Mesenchymal stem cell (in vitro differentiated cells and primary cell): ENCODE measurements at regions not wholly inside any gene's neighbourhood (a gene's known extent, or its start where the extent isn't known, plus 50 kb on each side); places are given as distances from the start of the nearest gene placed in this dataset.

Source experiments
- DNase-seq: peaks from one replicate; pipeline ENCODE4 v3.0.0-alpha.2; 2013
- H2AFZ ChIP-seq: one replicate; pipeline ENCODE4 v1.6.1; 2013; ENCODE audit warnings: low read depth, mild to moderate bottlenecking, control low read depth, inconsistent platforms, low read length, moderate library complexity
- H2AK5ac ChIP-seq: 2 replicates; pipeline ENCODE4 v1.6.1; 2013; ENCODE audit warnings: low read length, moderate library complexity, mild to moderate bottlenecking, inconsistent platforms; ENCODE audit not compliant: severe bottlenecking
- H2BK120ac ChIP-seq: one replicate; pipeline ENCODE4 v1.6.1; 2013; ENCODE audit warnings: low read depth, mild to moderate bottlenecking, inconsistent platforms, low read length, moderate library complexity
- H2BK12ac ChIP-seq, 2 experiments: one replicate each; pipeline ENCODE4 v1.6.1; 2013; ENCODE audit warnings: inconsistent platforms in 2 of 2, low read length in 2 of 2, mild to moderate bottlenecking in 2 of 2, moderate library complexity in 2 of 2, control low read depth in 1 of 2
- H2BK15ac ChIP-seq: one replicate; pipeline ENCODE4 v1.6.1; 2013; ENCODE audit warnings: mild to moderate bottlenecking, low read depth, inconsistent platforms; ENCODE audit not compliant: poor library complexity, severe bottlenecking
- H2BK5ac ChIP-seq: 2 replicates; pipeline ENCODE4 v1.6.1; 2013; ENCODE audit warnings: low read depth, mild to moderate bottlenecking, low read length, control low read depth, inconsistent platforms; ENCODE audit not compliant: poor library complexity, severe bottlenecking
- H3K14ac ChIP-seq, 2 experiments: one replicate each; pipeline ENCODE4 v1.6.1; 2013; ENCODE audit warnings: inconsistent platforms in 2 of 2, low read length in 2 of 2, control low read depth in 1 of 2, mild to moderate bottlenecking in 1 of 2, moderate library complexity in 1 of 2
- H3K18ac ChIP-seq, 2 experiments: one replicate each; pipeline ENCODE4 v1.6.1; 2013; ENCODE audit warnings: inconsistent platforms in 2 of 2, low read length in 2 of 2, control low read depth in 1 of 2, low read depth in 1 of 2, mild to moderate bottlenecking in 1 of 2
- H3K23ac ChIP-seq, 2 experiments: one replicate each; pipeline ENCODE4 v1.6.1; 2013; ENCODE audit warnings: inconsistent platforms in 2 of 2, low read length in 2 of 2, mild to moderate bottlenecking in 2 of 2, moderate library complexity in 2 of 2, control low read depth in 1 of 2
- H3K27ac ChIP-seq: 2 replicates; pipeline ENCODE4 v1.5.1; 2013; ENCODE audit warnings: mild to moderate bottlenecking, moderate library complexity, low read length, control low read depth, inconsistent platforms; ENCODE audit not compliant: poor library complexity, severe bottlenecking
- H3K27me3 ChIP-seq, 2 experiments: 2 replicates each; pipeline versions ENCODE4 v1.6.1 to v1.7.0; 2013; ENCODE audit warnings: low read length in 2 of 2, mild to moderate bottlenecking in 2 of 2, moderate library complexity in 2 of 2, control low read depth in 1 of 2, inconsistent platforms in 1 of 2; ENCODE audit not compliant: control insufficient read depth in 1 of 2, insufficient read depth in 1 of 2
- H3K36me3 ChIP-seq, 2 experiments: 2 replicates each; pipeline versions ENCODE4 v1.6.1 to v1.7.0; 2013; ENCODE audit warnings: low read length in 2 of 2, control low read depth in 1 of 2, inconsistent platforms in 1 of 2, low read depth in 1 of 2, mild to moderate bottlenecking in 1 of 2; ENCODE audit not compliant: insufficient read depth in 2 of 2, control insufficient read depth in 1 of 2
- H3K4ac ChIP-seq, 2 experiments: one replicate each; pipeline ENCODE4 v1.6.1; 2013; ENCODE audit warnings: inconsistent platforms in 2 of 2, low read length in 2 of 2, mild to moderate bottlenecking in 2 of 2, moderate library complexity in 2 of 2, control low read depth in 1 of 2, low read depth in 1 of 2
- H3K4me1 ChIP-seq: 2 replicates; pipeline ENCODE4 v1.6.1; 2013; ENCODE audit warnings: low read depth, low read length, control low read depth; ENCODE audit not compliant: control insufficient read depth, insufficient read depth
- H3K4me2 ChIP-seq: 2 replicates; pipeline ENCODE4 v1.6.1; 2013; ENCODE audit warnings: low read length, mild to moderate bottlenecking, inconsistent platforms; ENCODE audit not compliant: poor library complexity, severe bottlenecking
- H3K4me3 ChIP-seq, 2 experiments: 2 replicates each; pipeline versions ENCODE4 v1.5.1 to v1.7.0; 2013; ENCODE audit warnings: low read length in 2 of 2, mild to moderate bottlenecking in 2 of 2, control low read depth in 1 of 2, low read depth in 1 of 2; ENCODE audit not compliant: insufficient read depth in 1 of 2
- H3K79me1 ChIP-seq: replicated peaks from 2 replicates; pipeline ENCODE4 v1.6.1; 2013; ENCODE audit warnings: mild to moderate bottlenecking, control low read depth, low read length, inconsistent platforms; ENCODE audit not compliant: poor library complexity, severe bottlenecking
- H3K9ac ChIP-seq: 2 replicates; pipeline ENCODE4 v1.7.0; 2013; ENCODE audit warnings: mild to moderate bottlenecking, low read length, moderate library complexity
- H3K9me3 ChIP-seq: 2 replicates; pipeline ENCODE4 v1.7.0; 2013; ENCODE audit warnings: mild to moderate bottlenecking, low read length; ENCODE audit not compliant: control insufficient read depth
- H4K8ac ChIP-seq: one replicate; pipeline ENCODE4 v1.6.1; 2013; ENCODE audit warnings: inconsistent platforms, mild to moderate bottlenecking, low read length, moderate library complexity
- H4K91ac ChIP-seq: one replicate; pipeline ENCODE4 v1.6.1; 2013; ENCODE audit warnings: mild to moderate bottlenecking, low read length, inconsistent platforms
- WGBS: methylation state at CpG from one replicate; pipeline ENCODE4 v1.1.7; 2013; ENCODE audit warnings: mixed read lengths; 5-methylcytosine and 5-hydroxymethylcytosine counted together

DNA sequence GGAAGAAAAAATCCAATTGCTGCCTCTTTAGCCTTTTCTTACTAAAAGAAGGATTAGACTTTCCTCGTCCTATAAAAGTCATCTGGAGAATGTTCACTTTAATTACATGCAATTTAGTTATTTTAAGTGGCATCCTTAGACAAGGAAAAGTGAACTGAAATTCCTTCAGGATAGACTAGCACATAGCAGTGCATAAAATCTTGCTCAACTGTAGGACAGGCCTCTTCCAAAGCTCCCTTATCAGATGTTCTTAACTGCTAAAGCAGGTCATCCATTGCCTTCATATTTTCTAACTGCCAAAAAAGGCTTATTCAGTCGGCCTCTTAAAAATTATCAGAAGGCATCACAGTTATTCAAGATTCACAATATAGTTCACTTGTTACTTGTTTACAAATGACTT lies 396.5 kb downstream of the DMRT2 start:
- Histone ChIP-seq H3K18ac (no peak overlapping the region), H2AK5ac (no peak overlapping the region), H3K27me3 (peaks cover 0 to 7% of the 10 kb centered on the region in 2 experiments), H3K4ac (no peak overlapping the region), H3K9me3 (no peaks in the 10 kb centered on the region), H2BK120ac (no peak overlapping the region), H3K9ac (no peak overlapping the region), H3K23ac (no peak overlapping the region), H3K36me3 (no peaks in the 10 kb centered on the region), H3K79me1 (no peaks in the 10 kb centered on the region), H2AFZ (no peak overlapping the region), H3K4me1 (no peaks in the 10 kb centered on the region), H2BK15ac (no peak overlapping the region), H3K27ac (no peak overlapping the region), H3K4me3 (no peak overlapping the region), H3K14ac (no peak overlapping the region), H4K8ac (no peak overlapping the region), H3K4me2 (no peak overlapping the region), H2BK12ac (no peak overlapping the region), H2BK5ac (no peak overlapping the region), H4K91ac (no peak overlapping the region)
- 100% methylated on average over 1 of the region's 2 CpGs for WGBS
- DNase-seq = no peak

DNA sequence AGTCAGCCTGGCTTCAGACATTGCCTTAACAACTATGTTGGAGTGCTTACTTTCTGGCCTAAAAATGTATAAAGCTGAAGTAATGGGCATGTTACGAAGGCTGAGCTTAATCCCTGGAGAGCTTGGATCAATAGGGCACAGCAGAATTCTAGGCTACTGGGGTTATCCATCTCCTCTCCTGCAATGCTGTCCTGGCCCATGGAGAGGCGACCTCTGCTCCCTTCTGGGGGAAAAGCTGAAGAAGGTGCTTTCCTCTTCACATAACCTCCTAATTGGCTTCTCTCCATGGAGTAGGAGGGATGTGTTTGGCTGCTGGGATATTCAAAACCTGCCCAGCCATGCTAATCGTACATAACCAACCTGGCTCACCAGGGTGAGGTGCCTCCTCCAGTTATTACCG lies 403.5 kb downstream of the DMRT2 start:
- no peaks in the 10 kb centered on the region for H3K9me3 ChIP-seq
- no peak overlapping the region for H3K14ac ChIP-seq
- H3K79me1 ChIP-seq = no peaks in the 10 kb centered on the region
- no peak overlapping the region for H2BK5ac ChIP-seq
- H3K36me3 ChIP-seq = no peaks in the 10 kb centered on the region
- no peak overlapping the region for H2BK120ac ChIP-seq
- no peak overlapping the region for H2AK5ac ChIP-seq
- H3K27me3 ChIP-seq = peaks cover 0 to 26% of the 10 kb centered on the region in 2 experiments
- no peak for DNase-seq
- H3K4me2 ChIP-seq = no peak overlapping the region
- H4K8ac ChIP-seq = no peak overlapping the region
- no peak overlapping the region for H3K18ac ChIP-seq
- no peak overlapping the region for H3K27ac ChIP-seq
- no peak overlapping the region for H3K4me3 ChIP-seq
- H2BK12ac ChIP-seq = no peak overlapping the region
- H3K4me1 ChIP-seq = no peaks in the 10 kb centered on the region
- no peak overlapping the region for H2BK15ac ChIP-seq
- H4K91ac ChIP-seq = no peak overlapping the region
- no peak overlapping the region for H3K4ac ChIP-seq
- WGBS = 54% methylated on average over 4 of the region's 4 CpGs
- H3K23ac ChIP-seq = no peak overlapping the region
- no peak overlapping the region for H3K9ac ChIP-seq
- H2AFZ ChIP-seq = no peak overlapping the region

DNA sequence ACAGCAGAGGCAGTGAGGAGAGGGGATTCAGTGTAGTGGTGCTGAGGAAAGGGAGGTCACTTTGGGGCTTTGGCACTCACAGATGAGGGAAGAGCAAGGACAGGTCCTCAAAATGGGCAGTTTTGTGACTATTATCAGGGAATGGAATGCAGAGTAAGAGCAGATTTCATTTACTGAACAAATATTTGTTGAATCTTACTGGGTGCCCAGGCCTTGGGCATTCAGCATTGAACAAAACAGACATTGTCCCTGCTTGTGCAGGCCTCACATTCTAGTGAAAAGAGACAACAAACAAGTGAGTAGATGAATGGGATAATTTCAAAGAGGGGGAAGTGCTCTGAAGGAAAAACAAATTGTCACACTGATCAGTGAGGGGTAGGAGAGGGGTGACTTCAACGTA lies 404.1 kb downstream of the DMRT2 start:
- Histone ChIP-seq H3K27ac (no peak overlapping the region), H4K8ac (no peak overlapping the region), H2BK120ac (no peak overlapping the region), H3K18ac (no peak overlapping the region), H3K23ac (no peak overlapping the region), H3K4me1 (no peaks in the 10 kb centered on the region), H3K79me1 (no peaks in the 10 kb centered on the region), H3K4me3 (no peak overlapping the region), H3K14ac (no peak overlapping the region), H3K9me3 (no peaks in the 10 kb centered on the region), H3K36me3 (no peaks in the 10 kb centered on the region), H2BK5ac (no peak overlapping the region), H2BK12ac (no peak overlapping the region), H3K4ac (no peak overlapping the region), H2AK5ac (no peak overlapping the region), H3K27me3 (peaks cover 0 to 28% of the 10 kb centered on the region in 2 experiments), H3K9ac (no peak overlapping the region), H4K91ac (no peak overlapping the region), H2AFZ (no peak overlapping the region), H3K4me2 (no peak overlapping the region), H2BK15ac (no peak overlapping the region)
- WGBS = no CpG with 5 or more reads among the region's 1 CpG
- DNase-seq = no peak

DNA sequence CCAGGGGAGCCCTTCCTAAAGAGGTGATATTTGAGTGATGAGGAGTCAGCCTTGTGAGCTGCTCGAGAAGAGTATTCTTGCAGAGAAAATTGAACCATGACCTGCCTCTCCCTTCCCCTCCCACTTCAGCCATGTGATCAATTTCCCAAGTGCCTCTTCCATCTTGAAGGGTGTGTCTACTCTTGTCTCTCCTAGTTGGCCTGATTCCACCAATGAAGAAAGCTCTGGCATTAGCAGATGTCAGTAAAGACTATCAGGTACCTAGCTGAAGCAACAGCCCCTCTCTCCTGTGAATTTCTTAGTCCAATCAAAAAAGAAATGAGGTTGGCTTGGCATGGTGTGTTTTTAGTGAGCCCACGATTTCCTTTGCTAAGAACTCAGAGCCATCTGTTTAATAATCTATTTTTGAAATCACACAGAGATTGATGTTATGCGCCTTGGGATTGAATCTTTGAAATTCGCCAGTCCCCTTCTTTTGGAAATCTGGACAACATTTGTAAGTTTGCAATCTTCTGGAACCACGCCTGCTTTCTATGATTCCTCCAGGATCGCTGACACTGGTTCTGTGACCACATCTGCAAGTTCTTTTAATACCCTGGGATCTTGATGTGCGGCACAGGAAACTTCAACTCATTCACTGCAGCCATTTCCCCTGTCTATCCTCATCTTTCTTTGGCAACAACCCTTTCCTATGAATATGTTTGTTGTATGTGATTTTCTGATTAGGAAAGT lies 404.6 kb downstream of the DMRT2 start:
- H2BK5ac ChIP-seq = no peak overlapping the region
- peaks cover 0 to 33% of the 10 kb centered on the region in 2 experiments for H3K27me3 ChIP-seq
- no peak overlapping the region for H4K91ac ChIP-seq
- H3K36me3 ChIP-seq = no peaks in the 10 kb centered on the region
- no peaks in the 10 kb centered on the region for H3K79me1 ChIP-seq
- DNase-seq = no peak
- no peak overlapping the region for H3K4me2 ChIP-seq
- no peak overlapping the region for H2AFZ ChIP-seq
- no peak overlapping the region for H4K8ac ChIP-seq
- no peak overlapping the region for H3K9ac ChIP-seq
- no peak overlapping the region for H3K18ac ChIP-seq
- H2BK15ac ChIP-seq = no peak overlapping the region
- H2BK120ac ChIP-seq = no peak overlapping the region
- H3K27ac ChIP-seq = no peak overlapping the region
- no peak overlapping the region for H3K4ac ChIP-seq
- no peak overlapping the region for H3K23ac ChIP-seq
- no peaks in the 10 kb centered on the region for H3K9me3 ChIP-seq
- H3K4me1 ChIP-seq = no peaks in the 10 kb centered on the region
- no peak overlapping the region for H2AK5ac ChIP-seq
- 61% methylated on average over 5 of the region's 7 CpGs for WGBS
- H3K4me3 ChIP-seq = peak overlapping the region in 1 of 2 experiments; percentile 14
- H2BK12ac ChIP-seq = no peak overlapping the region
- no peak overlapping the region for H3K14ac ChIP-seq
